ENCODE measurements at regions not wholly inside any gene's neighbourhood (a gene's known extent, or its start where the extent isn't known, plus 50 kb on each side); places are given as distances from the start of the nearest gene placed in this dataset.
"Not testable (repeated sequence)": the region's sequence is repeated elsewhere in the genome, so short reads cannot be mapped to it uniquely, and the experiment has no call there.

GRCh38 chr14:27327095-27327494, 729.3 kb upstream of the NOVA1 start:
- no peaks in the 10 kb centered on the region for H3K79me2 ChIP-seq (ENCODE audit: control insufficient read depth, insufficient read depth, low read length)
- no peaks in the 10 kb centered on the region for H4K20me1 ChIP-seq (ENCODE audit: control insufficient read depth, extremely low read depth, insufficient read depth, low read length)
- no peak overlapping the region for H3K27ac ChIP-seq (ENCODE audit: control insufficient read depth, insufficient read depth, low read length)
- H3K4me3 ChIP-seq (ENCODE audit: control insufficient read depth in 2 of 3, extremely low read depth in 1 of 3, insufficient read depth in 2 of 3, low read depth in 1 of 3, low read length in 3 of 3) = no peak overlapping the region
- no peak overlapping the region for H2AFZ ChIP-seq (ENCODE audit: control insufficient read depth, low read length)
- H3K9ac ChIP-seq (ENCODE audit: control insufficient read depth, extremely low read depth, insufficient read depth, low read length) = no peak overlapping the region
- DNase-seq (ENCODE audit: low read depth, low spot score) (no peak), FAIRE-seq (no peak)
- H3K9me3 ChIP-seq (ENCODE audit: control insufficient read depth, low read depth, low read length) = no peaks in the 10 kb centered on the region
- H3K27me3 ChIP-seq (ENCODE audit: control insufficient read depth, extremely low read depth, insufficient read depth, low read length) = no peaks in the 10 kb centered on the region
- H3K4me2 ChIP-seq (ENCODE audit: control insufficient read depth, extremely low read depth, insufficient read depth, low read depth, low read length) = no peak overlapping the region
- H3K36me3 ChIP-seq (ENCODE audit: control insufficient read depth in 2 of 2, extremely low read depth in 1 of 2, insufficient read depth in 2 of 2, low read length in 2 of 2) = no peaks in the 10 kb centered on the region
- no peaks in the 10 kb centered on the region for H3K9me1 ChIP-seq (ENCODE audit: control insufficient read depth, extremely low read depth, insufficient read depth, low read length)
- dilution Hi-C loops (cut with MboI; ENCODE audit: extremely low pct_ligation_motif_present, low sequenced_read_pairs) = no loop called here
- no peaks in the 10 kb centered on the region for H3K4me1 ChIP-seq (ENCODE audit: control insufficient read depth, extremely low read depth, insufficient read depth, low read length)
- no peak for TF ChIP-seq EZH2 (IDR thresholded peaks at IDR 0.05; ENCODE audit: low read length)
- no peak for TF ChIP-seq CTCF (optimal IDR thresholded peaks at IDR 0.05 in 1 of 3, IDR thresholded peaks at IDR 0.05 in 1 of 3, conservative IDR thresholded peaks at IDR 0.05 in 1 of 3; ENCODE audit: extremely low read depth in 1 of 3, insufficient read depth in 2 of 3, low read length in 3 of 3)

GRCh38 chr14:27338012-27338411, 740.2 kb upstream of the NOVA1 start:
- no peak overlapping the region for H2AFZ ChIP-seq (ENCODE audit: control insufficient read depth, low read length)
- dilution Hi-C loops (cut with MboI; ENCODE audit: extremely low pct_ligation_motif_present, low sequenced_read_pairs) = no loop called here
- DNase-seq (ENCODE audit: low read depth, low spot score) (no peak), FAIRE-seq (no peak)
- no peak overlapping the region for H3K27ac ChIP-seq (ENCODE audit: control insufficient read depth, insufficient read depth, low read length)
- no peak overlapping the region for H3K4me2 ChIP-seq (ENCODE audit: control insufficient read depth, extremely low read depth, insufficient read depth, low read depth, low read length)
- H3K9me3 ChIP-seq (ENCODE audit: control insufficient read depth, low read depth, low read length) = no peaks in the 10 kb centered on the region
- H3K9ac ChIP-seq (ENCODE audit: control insufficient read depth, extremely low read depth, insufficient read depth, low read length) = no peak overlapping the region
- no peaks in the 10 kb centered on the region for H3K36me3 ChIP-seq (ENCODE audit: control insufficient read depth in 2 of 2, extremely low read depth in 1 of 2, insufficient read depth in 2 of 2, low read length in 2 of 2)
- H3K79me2 ChIP-seq (ENCODE audit: control insufficient read depth, insufficient read depth, low read length) = no peaks in the 10 kb centered on the region
- H3K27me3 ChIP-seq (ENCODE audit: control insufficient read depth, extremely low read depth, insufficient read depth, low read length) = no peaks in the 10 kb centered on the region
- H3K9me1 ChIP-seq (ENCODE audit: control insufficient read depth, extremely low read depth, insufficient read depth, low read length) = no peaks in the 10 kb centered on the region
- H4K20me1 ChIP-seq (ENCODE audit: control insufficient read depth, extremely low read depth, insufficient read depth, low read length) = no peaks in the 10 kb centered on the region
- H3K4me3 ChIP-seq (ENCODE audit: control insufficient read depth in 2 of 3, extremely low read depth in 1 of 3, insufficient read depth in 2 of 3, low read depth in 1 of 3, low read length in 3 of 3) = no peak overlapping the region
- no peak for TF ChIP-seq EZH2 (IDR thresholded peaks at IDR 0.05; ENCODE audit: low read length)
- no peak for TF ChIP-seq CTCF (optimal IDR thresholded peaks at IDR 0.05 in 1 of 3, IDR thresholded peaks at IDR 0.05 in 1 of 3, conservative IDR thresholded peaks at IDR 0.05 in 1 of 3; ENCODE audit: extremely low read depth in 1 of 3, insufficient read depth in 2 of 3, low read length in 3 of 3)
- no peaks in the 10 kb centered on the region for H3K4me1 ChIP-seq (ENCODE audit: control insufficient read depth, extremely low read depth, insufficient read depth, low read length)

- H3K27ac ChIP-seq (ENCODE audit: control insufficient read depth, insufficient read depth, low read length); H3K4me1 ChIP-seq (ENCODE audit: control insufficient read depth, extremely low read depth, insufficient read depth, low read length); H3K79me2 ChIP-seq (ENCODE audit: control insufficient read depth, insufficient read depth, low read length); H3K9me3 ChIP-seq (ENCODE audit: control insufficient read depth, low read depth, low read length); DNase-seq (ENCODE audit: low read depth, low spot score); H3K27me3 ChIP-seq (ENCODE audit: control insufficient read depth, extremely low read depth, insufficient read depth, low read length); H2AFZ ChIP-seq (ENCODE audit: control insufficient read depth, low read length); H4K20me1 ChIP-seq (ENCODE audit: control insufficient read depth, extremely low read depth, insufficient read depth, low read length); FAIRE-seq; H3K4me2 ChIP-seq (ENCODE audit: control insufficient read depth, extremely low read depth, insufficient read depth, low read depth, low read length); H3K4me3 ChIP-seq (ENCODE audit: control insufficient read depth in 2 of 3, extremely low read depth in 1 of 3, insufficient read depth in 2 of 3, low read depth in 1 of 3, low read length in 3 of 3); H3K9me1 ChIP-seq (ENCODE audit: control insufficient read depth, extremely low read depth, insufficient read depth, low read length); dilution Hi-C loops (cut with MboI; ENCODE audit: extremely low pct_ligation_motif_present, low sequenced_read_pairs); H3K36me3 ChIP-seq (ENCODE audit: control insufficient read depth in 2 of 2, extremely low read depth in 1 of 2, insufficient read depth in 2 of 2, low read length in 2 of 2); H3K9ac ChIP-seq (ENCODE audit: control insufficient read depth, extremely low read depth, insufficient read depth, low read length): not testable (repeated sequence)
Observed at GRCh38 chr14:27363036-27363435, 765.2 kb upstream of the NOVA1 start.

Measured in keratinocyte (primary cell).